Neural cell (in vitro differentiated cells): ENCODE measurements at regions not wholly inside any gene's neighbourhood (a gene's known extent, or its start where the extent isn't known, plus 50 kb on each side); places are given as distances from the start of the nearest gene placed in this dataset.

Experiments
- EZH2 ChIP-seq: fragments of 200-600, 300-800 bp; shearing (Covaris generic), sonication (generic); IDR thresholded peaks from 2 replicates; pipeline ENCODE4 v1.6.1; 2014; ENCODE audit warnings: antibody characterized with exemption, low read length, borderline replicate concordance, mild to moderate bottlenecking; ENCODE audit not compliant: insufficient read depth, poor library complexity, severe bottlenecking
- SMC3 ChIP-seq: fragments of 450-650 bp; conservative IDR thresholded peaks from 2 replicates; pipeline ENCODE4 v1.6.1; 2014; ENCODE audit warnings: antibody characterized with exemption, mild to moderate bottlenecking, moderate library complexity; ENCODE audit not compliant: poor library complexity
- TF ChIP-seq, protein P1 (sequence below): fragments of 450-650 bp; IDR thresholded peaks from 2 replicates; pipeline ENCODE4 v1.5.1; 2014; ENCODE audit warnings: antibody characterized with exemption, mild to moderate bottlenecking, moderate library complexity; ENCODE audit not compliant: poor library complexity, severe bottlenecking

DNA sequence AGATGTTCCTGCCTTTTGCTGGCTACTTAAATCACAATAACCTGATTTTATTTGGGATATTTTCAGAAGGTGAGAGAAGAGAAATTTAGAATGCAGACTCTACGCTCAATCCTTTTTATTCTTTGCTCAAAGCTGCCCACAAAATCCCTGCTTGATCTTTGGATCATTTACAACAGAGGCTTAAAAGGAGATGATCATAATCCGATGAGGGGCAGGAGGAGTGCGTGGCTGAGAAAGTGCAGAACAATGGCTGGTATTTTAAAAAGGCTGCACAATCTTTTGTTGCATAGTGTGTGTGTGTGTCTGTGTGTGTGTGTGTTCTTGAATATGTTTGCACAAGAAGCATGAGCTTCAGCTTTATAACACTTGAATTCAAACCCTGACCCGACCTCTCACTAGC lies 256.3 kb upstream of the MYT1L start:
- TF ChIP-seq EZH2 (no peak), SMC3 (no peak)
- TF ChIP-seq, protein P1, sequence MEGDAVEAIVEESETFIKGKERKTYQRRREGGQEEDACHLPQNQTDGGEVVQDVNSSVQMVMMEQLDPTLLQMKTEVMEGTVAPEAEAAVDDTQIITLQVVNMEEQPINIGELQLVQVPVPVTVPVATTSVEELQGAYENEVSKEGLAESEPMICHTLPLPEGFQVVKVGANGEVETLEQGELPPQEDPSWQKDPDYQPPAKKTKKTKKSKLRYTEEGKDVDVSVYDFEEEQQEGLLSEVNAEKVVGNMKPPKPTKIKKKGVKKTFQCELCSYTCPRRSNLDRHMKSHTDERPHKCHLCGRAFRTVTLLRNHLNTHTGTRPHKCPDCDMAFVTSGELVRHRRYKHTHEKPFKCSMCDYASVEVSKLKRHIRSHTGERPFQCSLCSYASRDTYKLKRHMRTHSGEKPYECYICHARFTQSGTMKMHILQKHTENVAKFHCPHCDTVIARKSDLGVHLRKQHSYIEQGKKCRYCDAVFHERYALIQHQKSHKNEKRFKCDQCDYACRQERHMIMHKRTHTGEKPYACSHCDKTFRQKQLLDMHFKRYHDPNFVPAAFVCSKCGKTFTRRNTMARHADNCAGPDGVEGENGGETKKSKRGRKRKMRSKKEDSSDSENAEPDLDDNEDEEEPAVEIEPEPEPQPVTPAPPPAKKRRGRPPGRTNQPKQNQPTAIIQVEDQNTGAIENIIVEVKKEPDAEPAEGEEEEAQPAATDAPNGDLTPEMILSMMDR: no peak
